ENCODE measurements at regions not wholly inside any gene's neighbourhood (a gene's known extent, or its start where the extent isn't known, plus 50 kb on each side); places are given as distances from the start of the nearest gene placed in this dataset.

DNA sequence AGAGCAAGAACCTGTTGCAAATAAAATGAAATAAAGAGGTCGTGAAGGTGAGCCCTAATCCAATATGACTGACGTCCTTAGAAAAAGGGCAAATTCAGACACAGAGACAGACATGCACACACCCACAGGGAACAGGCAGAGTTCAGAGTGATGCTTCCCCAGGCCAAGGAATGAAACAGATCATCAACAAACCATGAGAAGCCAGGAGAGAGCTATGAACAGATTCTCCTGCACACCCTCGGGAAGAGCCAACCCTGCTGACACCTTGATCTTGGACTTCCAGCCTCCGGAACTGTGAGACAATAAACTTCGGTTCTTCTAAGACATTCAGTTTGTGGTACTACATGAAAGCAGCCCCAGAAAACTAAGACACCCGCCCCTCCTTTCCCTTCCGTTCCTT, 290.4 kb upstream of the KLF6 start (continued):
- no peak for TF ChIP-seq ZNF671 (CRISPR knock-in tag; IDR thresholded peaks at IDR 0.05)
- TF ChIP-seq CREB1 (CRISPR knock-in tag; IDR thresholded peaks at IDR 0.05), result no peak
- no peak for TF ChIP-seq ZNF232 (CRISPR knock-in tag; IDR thresholded peaks at IDR 0.05)
- TF ChIP-seq, protein P1, sequence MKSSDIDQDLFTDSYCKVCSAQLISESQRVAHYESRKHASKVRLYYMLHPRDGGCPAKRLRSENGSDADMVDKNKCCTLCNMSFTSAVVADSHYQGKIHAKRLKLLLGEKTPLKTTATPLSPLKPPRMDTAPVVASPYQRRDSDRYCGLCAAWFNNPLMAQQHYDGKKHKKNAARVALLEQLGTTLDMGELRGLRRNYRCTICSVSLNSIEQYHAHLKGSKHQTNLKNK (CRISPR knock-in tag; IDR thresholded peaks at IDR 0.05), result no peak
- TF ChIP-seq TP53 (CRISPR knock-in tag; IDR thresholded peaks at IDR 0.05), result no peak
- TF ChIP-seq, protein P2, sequence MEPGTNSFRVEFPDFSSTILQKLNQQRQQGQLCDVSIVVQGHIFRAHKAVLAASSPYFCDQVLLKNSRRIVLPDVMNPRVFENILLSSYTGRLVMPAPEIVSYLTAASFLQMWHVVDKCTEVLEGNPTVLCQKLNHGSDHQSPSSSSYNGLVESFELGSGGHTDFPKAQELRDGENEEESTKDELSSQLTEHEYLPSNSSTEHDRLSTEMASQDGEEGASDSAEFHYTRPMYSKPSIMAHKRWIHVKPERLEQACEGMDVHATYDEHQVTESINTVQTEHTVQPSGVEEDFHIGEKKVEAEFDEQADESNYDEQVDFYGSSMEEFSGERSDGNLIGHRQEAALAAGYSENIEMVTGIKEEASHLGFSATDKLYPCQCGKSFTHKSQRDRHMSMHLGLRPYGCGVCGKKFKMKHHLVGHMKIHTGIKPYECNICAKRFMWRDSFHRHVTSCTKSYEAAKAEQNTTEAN (CRISPR knock-in tag; IDR thresholded peaks at IDR 0.05), result no peak

DNA sequence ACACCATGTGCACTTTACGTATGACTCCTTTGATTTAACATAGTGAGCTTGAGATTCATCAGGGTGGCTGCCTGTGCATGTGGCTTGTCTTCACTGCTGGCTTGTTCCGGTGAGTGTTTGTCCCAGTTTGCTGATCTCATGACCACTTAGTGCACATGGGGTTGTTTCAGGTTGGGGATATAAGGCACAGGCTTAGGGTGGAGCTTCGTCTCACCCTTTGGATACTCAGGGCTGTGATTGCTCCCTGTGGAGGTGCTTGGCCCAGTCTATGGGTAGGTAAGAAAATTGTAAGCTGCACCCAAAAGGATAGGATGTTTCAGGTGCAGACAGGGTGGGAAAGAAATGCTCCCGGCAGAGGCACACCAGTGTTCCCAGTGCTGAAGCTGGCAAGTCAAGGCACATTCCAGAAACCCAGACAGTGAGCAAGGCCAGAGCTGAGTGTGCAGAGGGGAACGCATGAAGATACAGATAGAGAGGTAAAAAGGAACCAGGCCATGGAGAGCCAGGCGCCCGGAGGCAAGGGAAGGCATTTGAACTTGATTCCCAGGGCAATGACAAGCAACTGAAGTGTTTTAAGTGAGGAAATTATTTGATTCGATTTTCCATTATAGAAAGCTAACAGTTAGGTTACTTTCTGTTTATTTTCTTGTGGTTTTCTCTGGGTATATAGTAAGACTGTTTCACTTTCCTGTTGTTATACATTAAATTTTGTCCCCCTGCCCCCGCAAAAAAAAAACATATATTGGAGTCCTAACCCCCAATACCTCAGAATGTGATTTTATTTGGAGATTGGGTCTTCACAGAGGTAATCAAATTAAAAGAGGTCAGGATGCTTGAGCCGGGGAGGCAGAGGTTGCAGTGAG, 289.8 kb upstream of the KLF6 start:
- no peak overlapping the region for H3K27ac Mint-ChIP-seq
- ATAC-seq, result no peak
- H3K9me3 Mint-ChIP-seq, result peaks cover 17% of the 10 kb centered on the region
- no peaks in the 10 kb centered on the region for H3K27me3 Mint-ChIP-seq (ENCODE audit: low read depth)
- no peak overlapping the region for H3K4me3 Mint-ChIP-seq
- peaks cover 3% of the 10 kb centered on the region for H3K4me1 Mint-ChIP-seq
- 0 out of 2 replicates have a peak, but pooled peaks cover 6% of the 10 kb centered on the region for H3K36me3 Mint-ChIP-seq
- POLR2A ChIA-PET, result no interaction called here
- DNase-seq (ENCODE audit: low spot score), result no peak
- CTCF ChIA-PET, result no interaction called here
- TF ChIP-seq IRF2 (CRISPR knock-in tag; IDR thresholded peaks at IDR 0.05; ENCODE audit: borderline replicate concordance, low read depth) (no peak), ZNF138 (CRISPR knock-in tag; conservative IDR thresholded peaks at IDR 0.05) (no peak), MXD4 (CRISPR knock-in tag; IDR thresholded peaks at IDR 0.05; ENCODE audit: borderline replicate concordance) (no peak), ZNF423 (CRISPR knock-in tag; IDR thresholded peaks at IDR 0.05) (no peak), EMX1 (CRISPR knock-in tag; IDR thresholded peaks at IDR 0.05) (no peak)
- TF ChIP-seq, protein P3, sequence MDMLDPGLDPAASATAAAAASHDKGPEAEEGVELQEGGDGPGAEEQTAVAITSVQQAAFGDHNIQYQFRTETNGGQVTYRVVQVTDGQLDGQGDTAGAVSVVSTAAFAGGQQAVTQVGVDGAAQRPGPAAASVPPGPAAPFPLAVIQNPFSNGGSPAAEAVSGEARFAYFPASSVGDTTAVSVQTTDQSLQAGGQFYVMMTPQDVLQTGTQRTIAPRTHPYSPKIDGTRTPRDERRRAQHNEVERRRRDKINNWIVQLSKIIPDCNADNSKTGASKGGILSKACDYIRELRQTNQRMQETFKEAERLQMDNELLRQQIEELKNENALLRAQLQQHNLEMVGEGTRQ (CRISPR knock-in tag; IDR thresholded peaks at IDR 0.05), result no peak
- TF ChIP-seq, protein P4, sequence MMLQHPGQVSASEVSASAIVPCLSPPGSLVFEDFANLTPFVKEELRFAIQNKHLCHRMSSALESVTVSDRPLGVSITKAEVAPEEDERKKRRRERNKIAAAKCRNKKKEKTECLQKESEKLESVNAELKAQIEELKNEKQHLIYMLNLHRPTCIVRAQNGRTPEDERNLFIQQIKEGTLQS (CRISPR knock-in tag; conservative IDR thresholded peaks at IDR 0.05), result no peak
- TF ChIP-seq, protein P5, sequence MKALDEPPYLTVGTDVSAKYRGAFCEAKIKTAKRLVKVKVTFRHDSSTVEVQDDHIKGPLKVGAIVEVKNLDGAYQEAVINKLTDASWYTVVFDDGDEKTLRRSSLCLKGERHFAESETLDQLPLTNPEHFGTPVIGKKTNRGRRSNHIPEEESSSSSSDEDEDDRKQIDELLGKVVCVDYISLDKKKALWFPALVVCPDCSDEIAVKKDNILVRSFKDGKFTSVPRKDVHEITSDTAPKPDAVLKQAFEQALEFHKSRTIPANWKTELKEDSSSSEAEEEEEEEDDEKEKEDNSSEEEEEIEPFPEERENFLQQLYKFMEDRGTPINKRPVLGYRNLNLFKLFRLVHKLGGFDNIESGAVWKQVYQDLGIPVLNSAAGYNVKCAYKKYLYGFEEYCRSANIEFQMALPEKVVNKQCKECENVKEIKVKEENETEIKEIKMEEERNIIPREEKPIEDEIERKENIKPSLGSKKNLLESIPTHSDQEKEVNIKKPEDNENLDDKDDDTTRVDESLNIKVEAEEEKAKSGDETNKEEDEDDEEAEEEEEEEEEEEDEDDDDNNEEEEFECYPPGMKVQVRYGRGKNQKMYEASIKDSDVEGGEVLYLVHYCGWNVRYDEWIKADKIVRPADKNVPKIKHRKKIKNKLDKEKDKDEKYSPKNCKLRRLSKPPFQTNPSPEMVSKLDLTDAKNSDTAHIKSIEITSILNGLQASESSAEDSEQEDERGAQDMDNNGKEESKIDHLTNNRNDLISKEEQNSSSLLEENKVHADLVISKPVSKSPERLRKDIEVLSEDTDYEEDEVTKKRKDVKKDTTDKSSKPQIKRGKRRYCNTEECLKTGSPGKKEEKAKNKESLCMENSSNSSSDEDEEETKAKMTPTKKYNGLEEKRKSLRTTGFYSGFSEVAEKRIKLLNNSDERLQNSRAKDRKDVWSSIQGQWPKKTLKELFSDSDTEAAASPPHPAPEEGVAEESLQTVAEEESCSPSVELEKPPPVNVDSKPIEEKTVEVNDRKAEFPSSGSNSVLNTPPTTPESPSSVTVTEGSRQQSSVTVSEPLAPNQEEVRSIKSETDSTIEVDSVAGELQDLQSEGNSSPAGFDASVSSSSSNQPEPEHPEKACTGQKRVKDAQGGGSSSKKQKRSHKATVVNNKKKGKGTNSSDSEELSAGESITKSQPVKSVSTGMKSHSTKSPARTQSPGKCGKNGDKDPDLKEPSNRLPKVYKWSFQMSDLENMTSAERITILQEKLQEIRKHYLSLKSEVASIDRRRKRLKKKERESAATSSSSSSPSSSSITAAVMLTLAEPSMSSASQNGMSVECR (CRISPR knock-in tag; IDR thresholded peaks at IDR 0.05; ENCODE audit: borderline replicate concordance), result no peak
- TF ChIP-seq, protein P6, sequence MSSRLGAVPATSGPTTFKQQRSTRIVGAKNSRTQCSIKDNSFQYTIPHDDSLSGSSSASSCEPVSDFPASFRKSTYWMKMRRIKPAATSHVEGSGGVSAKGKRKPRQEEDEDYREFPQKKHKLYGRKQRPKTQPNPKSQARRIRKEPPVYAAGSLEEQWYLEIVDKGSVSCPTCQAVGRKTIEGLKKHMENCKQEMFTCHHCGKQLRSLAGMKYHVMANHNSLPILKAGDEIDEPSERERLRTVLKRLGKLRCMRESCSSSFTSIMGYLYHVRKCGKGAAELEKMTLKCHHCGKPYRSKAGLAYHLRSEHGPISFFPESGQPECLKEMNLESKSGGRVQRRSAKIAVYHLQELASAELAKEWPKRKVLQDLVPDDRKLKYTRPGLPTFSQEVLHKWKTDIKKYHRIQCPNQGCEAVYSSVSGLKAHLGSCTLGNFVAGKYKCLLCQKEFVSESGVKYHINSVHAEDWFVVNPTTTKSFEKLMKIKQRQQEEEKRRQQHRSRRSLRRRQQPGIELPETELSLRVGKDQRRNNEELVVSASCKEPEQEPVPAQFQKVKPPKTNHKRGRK (CRISPR knock-in tag; IDR thresholded peaks at IDR 0.05; ENCODE audit: borderline replicate concordance), result no peak
- TF ChIP-seq, protein P7, sequence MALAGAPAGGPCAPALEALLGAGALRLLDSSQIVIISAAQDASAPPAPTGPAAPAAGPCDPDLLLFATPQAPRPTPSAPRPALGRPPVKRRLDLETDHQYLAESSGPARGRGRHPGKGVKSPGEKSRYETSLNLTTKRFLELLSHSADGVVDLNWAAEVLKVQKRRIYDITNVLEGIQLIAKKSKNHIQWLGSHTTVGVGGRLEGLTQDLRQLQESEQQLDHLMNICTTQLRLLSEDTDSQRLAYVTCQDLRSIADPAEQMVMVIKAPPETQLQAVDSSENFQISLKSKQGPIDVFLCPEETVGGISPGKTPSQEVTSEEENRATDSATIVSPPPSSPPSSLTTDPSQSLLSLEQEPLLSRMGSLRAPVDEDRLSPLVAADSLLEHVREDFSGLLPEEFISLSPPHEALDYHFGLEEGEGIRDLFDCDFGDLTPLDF (CRISPR knock-in tag; IDR thresholded peaks at IDR 0.05), result no peak
- TF ChIP-seq, protein P8, sequence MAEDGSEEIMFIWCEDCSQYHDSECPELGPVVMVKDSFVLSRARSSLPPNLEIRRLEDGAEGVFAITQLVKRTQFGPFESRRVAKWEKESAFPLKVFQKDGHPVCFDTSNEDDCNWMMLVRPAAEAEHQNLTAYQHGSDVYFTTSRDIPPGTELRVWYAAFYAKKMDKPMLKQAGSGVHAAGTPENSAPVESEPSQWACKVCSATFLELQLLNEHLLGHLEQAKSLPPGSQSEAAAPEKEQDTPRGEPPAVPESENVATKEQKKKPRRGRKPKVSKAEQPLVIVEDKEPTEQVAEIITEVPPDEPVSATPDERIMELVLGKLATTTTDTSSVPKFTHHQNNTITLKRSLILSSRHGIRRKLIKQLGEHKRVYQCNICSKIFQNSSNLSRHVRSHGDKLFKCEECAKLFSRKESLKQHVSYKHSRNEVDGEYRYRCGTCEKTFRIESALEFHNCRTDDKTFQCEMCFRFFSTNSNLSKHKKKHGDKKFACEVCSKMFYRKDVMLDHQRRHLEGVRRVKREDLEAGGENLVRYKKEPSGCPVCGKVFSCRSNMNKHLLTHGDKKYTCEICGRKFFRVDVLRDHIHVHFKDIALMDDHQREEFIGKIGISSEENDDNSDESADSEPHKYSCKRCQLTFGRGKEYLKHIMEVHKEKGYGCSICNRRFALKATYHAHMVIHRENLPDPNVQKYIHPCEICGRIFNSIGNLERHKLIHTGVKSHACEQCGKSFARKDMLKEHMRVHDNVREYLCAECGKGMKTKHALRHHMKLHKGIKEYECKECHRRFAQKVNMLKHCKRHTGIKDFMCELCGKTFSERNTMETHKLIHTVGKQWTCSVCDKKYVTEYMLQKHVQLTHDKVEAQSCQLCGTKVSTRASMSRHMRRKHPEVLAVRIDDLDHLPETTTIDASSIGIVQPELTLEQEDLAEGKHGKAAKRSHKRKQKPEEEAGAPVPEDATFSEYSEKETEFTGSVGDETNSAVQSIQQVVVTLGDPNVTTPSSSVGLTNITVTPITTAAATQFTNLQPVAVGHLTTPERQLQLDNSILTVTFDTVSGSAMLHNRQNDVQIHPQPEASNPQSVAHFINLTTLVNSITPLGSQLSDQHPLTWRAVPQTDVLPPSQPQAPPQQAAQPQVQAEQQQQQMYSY (CRISPR knock-in tag; IDR thresholded peaks at IDR 0.05), result no peak
